ENCODE measurements at regions not wholly inside any gene's neighbourhood (a gene's known extent, or its start where the extent isn't known, plus 50 kb on each side); places are given as distances from the start of the nearest gene placed in this dataset.

- Histone ChIP-seq H3K9me3 (ENCODE audit: control extremely low read depth in 1 of 3, control insufficient read depth in 2 of 3, insufficient read depth in 1 of 3, low read length in 2 of 3) (no peaks in the 10 kb centered on the region), H2AFZ (ENCODE audit: insufficient read depth, low read depth, low read length, poor library complexity, severe bottlenecking) (no peak overlapping the region), H3K4me1 (ENCODE audit: control insufficient read depth in 2 of 2, insufficient read depth in 2 of 2, low read length in 2 of 2) (no peaks in the 10 kb centered on the region), H3K36me3 (replicated peaks in 1 of 2; ENCODE audit: control extremely low read depth in 1 of 2, control insufficient read depth in 1 of 2, extremely low read depth in 1 of 2, insufficient read depth in 2 of 2, low read length in 1 of 2) (no peaks in the 10 kb centered on the region), H3K79me2 (ENCODE audit: control insufficient read depth, insufficient read depth, low read length) (no peaks in the 10 kb centered on the region), H3K9ac (ENCODE audit: low read length) (no peak overlapping the region), H3K27ac (ENCODE audit: low read length in 2 of 2) (no peak overlapping the region), H3K4me2 (replicated peaks; ENCODE audit: low read depth, low read length, poor library complexity, severe bottlenecking) (no peak overlapping the region), H3K27me3 (replicated peaks in 1 of 4; ENCODE audit: control extremely low read depth in 1 of 4, control insufficient read depth in 3 of 4, insufficient read depth in 4 of 4, low read length in 3 of 4) (no peaks in the 10 kb centered on the region), H3K4me3 (ENCODE audit: control extremely low read depth in 1 of 5, extremely low read depth in 1 of 5, insufficient read depth in 1 of 5, low read depth in 2 of 5, low read length in 4 of 5) (no peak overlapping the region), H4K20me1 (ENCODE audit: control insufficient read depth, insufficient read depth, low read length, poor library complexity, severe bottlenecking) (no peaks in the 10 kb centered on the region)
- H3K27ac Mint-ChIP-seq, result no peak overlapping the region
- DNase-seq, result no peak
- intact Hi-C loops (cut with micrococcal nuclease), result no loop called here
- H3K9me3 Mint-ChIP-seq (ENCODE audit: insufficient read depth), result no peaks in the 10 kb centered on the region
- WGBS (ENCODE audit: insufficient coverage), result 93% methylated on average over 1 of the region's 1 CpG
- H3K27me3 Mint-ChIP-seq, result no peaks in the 10 kb centered on the region
- ChIA-PET CTCF (no interaction called here), POLR2A (no interaction called here)
- peaks cover 2% of the 10 kb centered on the region for H3K4me1 Mint-ChIP-seq
- no peak for TF ChIP-seq EZH2 (IDR thresholded peaks at IDR 0.05; ENCODE audit: borderline replicate concordance, insufficient read depth, low read depth, low read length, poor library complexity, severe bottlenecking)
- ATAC-seq (ENCODE audit: low read depth), result no peak
- H3K4me3 Mint-ChIP-seq, result no peak overlapping the region
Measured at GRCh38 chr5:165157219-165157618, 1651.8 kb downstream of the MAT2B start.

- Histone ChIP-seq H3K4me1 (ENCODE audit: control insufficient read depth in 2 of 2, insufficient read depth in 2 of 2, low read length in 2 of 2) (no peaks in the 10 kb centered on the region), H2AFZ (ENCODE audit: insufficient read depth, low read depth, low read length, poor library complexity, severe bottlenecking) (no peak overlapping the region), H3K4me2 (replicated peaks; ENCODE audit: low read depth, low read length, poor library complexity, severe bottlenecking) (no peak overlapping the region), H3K36me3 (replicated peaks in 1 of 2; ENCODE audit: control extremely low read depth in 1 of 2, control insufficient read depth in 1 of 2, extremely low read depth in 1 of 2, insufficient read depth in 2 of 2, low read length in 1 of 2) (no peaks in the 10 kb centered on the region), H3K27me3 (replicated peaks in 1 of 4; ENCODE audit: control extremely low read depth in 1 of 4, control insufficient read depth in 3 of 4, insufficient read depth in 4 of 4, low read length in 3 of 4) (no peaks in the 10 kb centered on the region), H3K27ac (ENCODE audit: low read length in 2 of 2) (no peak overlapping the region), H4K20me1 (ENCODE audit: control insufficient read depth, insufficient read depth, low read length, poor library complexity, severe bottlenecking) (no peaks in the 10 kb centered on the region), H3K4me3 (ENCODE audit: control extremely low read depth in 1 of 5, extremely low read depth in 1 of 5, insufficient read depth in 1 of 5, low read depth in 2 of 5, low read length in 4 of 5) (no peak overlapping the region), H3K9me3 (ENCODE audit: control extremely low read depth in 1 of 3, control insufficient read depth in 2 of 3, insufficient read depth in 1 of 3, low read length in 2 of 3) (no peaks in the 10 kb centered on the region), H3K9ac (ENCODE audit: low read length) (no peak overlapping the region), H3K79me2 (ENCODE audit: control insufficient read depth, insufficient read depth, low read length) (no peaks in the 10 kb centered on the region)
- DNase-seq (no peak), ATAC-seq (ENCODE audit: low read depth) (no peak)
- ChIA-PET POLR2A (no interaction called here), CTCF (no interaction called here)
- Mint-ChIP-seq H3K27me3 (no peaks in the 10 kb centered on the region), H3K4me1 (peaks cover 2% of the 10 kb centered on the region), H3K4me3 (no peak overlapping the region), H3K27ac (no peak overlapping the region), H3K9me3 (ENCODE audit: insufficient read depth) (no peaks in the 10 kb centered on the region)
- 90% methylated on average over 5 of the region's 6 CpGs for WGBS (ENCODE audit: insufficient coverage)
- intact Hi-C loops (cut with micrococcal nuclease), result no loop called here
- TF ChIP-seq CTCF (IDR thresholded peaks at IDR 0.05) (no peak), EZH2 (IDR thresholded peaks at IDR 0.05; ENCODE audit: borderline replicate concordance, insufficient read depth, low read depth, low read length, poor library complexity, severe bottlenecking) (no peak)
Measured at GRCh38 chr5:165161204-165161603, 1655.8 kb downstream of the MAT2B start.
